A673 (cell line): ENCODE measurements at regions not wholly inside any gene's neighbourhood (a gene's known extent, or its start where the extent isn't known, plus 50 kb on each side); places are given as distances from the start of the nearest gene placed in this dataset.

ENCODE experiments used
- CTCF ChIP-seq: fragments of 300-800, 200-600 bp; sonication (generic); conservative IDR thresholded peaks from 2 replicates; pipeline ENCODE4 v1.5.1; 2017; ENCODE audit warnings: low read depth, mild to moderate bottlenecking, antibody characterized with exemption, low read length, moderate library complexity, mixed read lengths
- EZH2 ChIP-seq: fragments of 200-600 bp; sonication (generic); IDR thresholded peaks from 2 replicates; pipeline ENCODE4 v1.6.1; 2017; ENCODE audit warnings: borderline replicate concordance, low read depth, mild to moderate bottlenecking, mixed read lengths, antibody characterized with exemption, low read length; ENCODE audit not compliant: poor library complexity, severe bottlenecking

DNA sequence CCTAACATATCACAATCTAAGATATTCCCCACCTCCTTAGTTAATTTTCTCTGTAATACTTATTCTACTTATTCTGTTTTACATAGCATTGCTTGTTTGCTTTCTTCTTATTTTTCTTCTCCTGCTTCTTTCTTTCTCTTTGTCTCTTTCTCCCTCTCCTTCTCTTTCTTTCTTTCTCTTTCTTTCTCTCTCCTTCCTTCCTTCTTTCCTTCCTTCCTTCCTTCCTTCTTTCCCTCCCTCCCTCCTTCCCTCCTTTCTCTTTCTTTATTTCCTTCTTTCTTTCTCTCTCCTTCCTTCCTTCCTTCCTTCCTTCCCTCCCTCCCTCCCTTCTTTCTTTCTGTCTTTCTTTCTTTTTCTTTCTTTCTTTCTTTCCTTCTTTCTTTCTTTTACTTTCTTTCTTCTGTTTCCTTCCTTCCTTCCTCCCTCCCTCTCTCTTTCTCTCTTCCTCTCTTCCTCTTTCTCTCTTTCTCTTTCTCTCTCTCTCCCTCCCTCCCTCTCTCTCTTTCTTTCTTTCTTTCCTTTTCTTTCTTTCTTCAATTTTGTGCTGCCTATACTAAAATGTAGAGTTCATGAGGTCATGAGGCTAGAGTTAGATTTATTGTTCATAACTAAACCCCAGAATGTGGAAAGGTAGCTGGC, 445.4 kb downstream of the GATA3 start:
- TF ChIP-seq CTCF (no peak), EZH2 (no peak)
